Adrenal gland (tissue), 9 donors: ENCODE measurements at regions not wholly inside any gene's neighbourhood (a gene's known extent, or its start where the extent isn't known, plus 50 kb on each side); places are given as distances from the start of the nearest gene placed in this dataset.

Experiments
- DNase-seq, 7 donors: peaks; one replicate each; pipeline ENCODE4 v3.0.0-alpha.2; 2019 to 2020
- H3K27ac ChIP-seq, 5 donors: fragments of 200-600 bp; sonication (generic) in 4 of 5; 1 replicate in 3 of 5; 2 replicates in 2 of 5; pipeline versions ENCODE4 v1.5.1 to v1.8.0; 2016 to 2020; ENCODE audit warnings: mild to moderate bottlenecking in 1 of 5
- H3K27me3 ChIP-seq: fragments of 200-600 bp; 2 replicates; pipeline ENCODE4 v1.8.0; 2021
- H3K36me3 ChIP-seq, 2 donors: fragments of 200-600 bp; replicated peaks in 1 of 2; 1 replicate in 1 of 2; 2 replicates in 1 of 2; pipeline versions ENCODE4 v1.5.1 to v1.8.0; 2018 to 2022
- H3K4me1 ChIP-seq, 2 donors: fragments of 200-600 bp; replicated peaks in 1 of 2; 1 replicate in 1 of 2; 2 replicates in 1 of 2; pipeline versions ENCODE4 v1.5.1 to v1.8.0; 2018 to 2021
- H3K4me3 ChIP-seq, 4 donors: fragments of 200-600 bp; sonication (generic) in 3 of 4; one replicate each; pipeline ENCODE4 v1.5.1; 2016 to 2018
- H3K9me3 ChIP-seq, 3 donors: fragments of 200-600 bp; sonication (generic) in 1 of 3; replicated peaks in 1 of 3; 1 replicate in 2 of 3; 2 replicates in 1 of 3; pipeline versions ENCODE4 v1.5.1 to v1.8.0; 2016 to 2021
- POLR2A ChIP-seq, 2 donors: fragments of 450-650 bp; IDR thresholded peaks; one replicate each; pipeline ENCODE4 v1.6.1; 2017; ENCODE audit warnings: antibody characterized with exemption in 2 of 2, mild to moderate bottlenecking in 2 of 2, moderate library complexity in 1 of 2
- WGBS, 4 donors: extraction: QIAGEN DNeasy Blood & Tissue Kit in 2 of 4; methylation state at CpG; one replicate each; pipeline versions ENCODE4 v1.1.5 to v1.1.7; 2013 to 2017; 5-methylcytosine and 5-hydroxymethylcytosine counted together
- intact Hi-C, 2 donors: fragments of 100-400 bp; cut with DNase I; formaldehyde crosslinking; loops; one replicate each; pipeline versions ENCODE4 v1.14.1 to v1.15.0; 2022 to 2023
- TF ChIP-seq, protein P1 (sequence below), 6 experiments: fragments of 450-650 bp in 4 of 6; fragments of 200-600 bp in 2 of 6; sonication (generic) in 1 of 6; IDR thresholded peaks; 1 replicate in 5 of 6; 2 replicates in 1 of 6; pipeline versions ENCODE4 v1.5.1 to v1.8.0; 2016 to 2021; ENCODE audit warnings: antibody characterized with exemption in 6 of 6, mild to moderate bottlenecking in 2 of 6, moderate library complexity in 1 of 6
- donor health status: healthy with polysubstance abuse.
- donor health status: Bipolar disorder and iron deficiency.
- donor health status: DM: yes; HTN: yes; CAD: no.
- donor health status: DM: no; HTN: no; CAD: no.
- donor health status: DM: no; HTN: no; CAD: no.

DNA sequence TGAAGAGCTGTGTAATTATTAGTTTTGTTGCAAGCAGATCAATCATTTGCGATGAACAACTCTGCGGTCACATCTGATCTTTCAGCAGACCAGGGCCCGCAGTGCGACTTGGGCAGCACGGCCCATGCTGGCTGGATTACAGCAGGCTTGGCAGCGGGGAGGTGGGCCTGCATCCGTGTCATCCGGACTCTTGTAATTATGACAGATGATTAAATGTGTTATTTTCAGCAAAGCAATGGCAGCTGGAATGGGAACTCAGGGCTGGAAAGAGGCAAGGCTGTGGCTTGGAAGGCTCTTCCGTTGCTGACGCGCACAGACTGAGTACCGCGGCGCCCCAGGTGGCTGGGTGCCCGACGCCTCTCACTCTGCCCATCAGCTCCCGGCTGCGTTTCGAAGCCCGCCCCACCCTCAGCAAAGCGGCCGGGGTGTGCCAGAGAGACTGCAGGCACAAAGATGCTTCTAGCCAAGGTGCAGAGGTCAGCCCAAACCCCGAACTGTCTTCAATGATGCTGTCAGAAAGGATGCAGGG is 397.4 kb upstream of the SALL3 start:
- Histone ChIP-seq H3K27ac (no peak overlapping the region), H3K4me1 (no peaks in the 10 kb centered on the region), H3K4me3 (no peak overlapping the region), H3K27me3 (no peaks in the 10 kb centered on the region), H3K36me3 (no peaks in the 10 kb centered on the region), H3K9me3 (no peaks in the 10 kb centered on the region)
- no peak for DNase-seq
- WGBS, 4 donors = 87 to 92% (median 88%) methylated on average over 9 to 23 of the region's 23 CpGs
- intact Hi-C loops = no loop called here
- no peak for TF ChIP-seq POLR2A (IDR thresholded peaks at IDR 0.05)
- TF ChIP-seq, protein P1, sequence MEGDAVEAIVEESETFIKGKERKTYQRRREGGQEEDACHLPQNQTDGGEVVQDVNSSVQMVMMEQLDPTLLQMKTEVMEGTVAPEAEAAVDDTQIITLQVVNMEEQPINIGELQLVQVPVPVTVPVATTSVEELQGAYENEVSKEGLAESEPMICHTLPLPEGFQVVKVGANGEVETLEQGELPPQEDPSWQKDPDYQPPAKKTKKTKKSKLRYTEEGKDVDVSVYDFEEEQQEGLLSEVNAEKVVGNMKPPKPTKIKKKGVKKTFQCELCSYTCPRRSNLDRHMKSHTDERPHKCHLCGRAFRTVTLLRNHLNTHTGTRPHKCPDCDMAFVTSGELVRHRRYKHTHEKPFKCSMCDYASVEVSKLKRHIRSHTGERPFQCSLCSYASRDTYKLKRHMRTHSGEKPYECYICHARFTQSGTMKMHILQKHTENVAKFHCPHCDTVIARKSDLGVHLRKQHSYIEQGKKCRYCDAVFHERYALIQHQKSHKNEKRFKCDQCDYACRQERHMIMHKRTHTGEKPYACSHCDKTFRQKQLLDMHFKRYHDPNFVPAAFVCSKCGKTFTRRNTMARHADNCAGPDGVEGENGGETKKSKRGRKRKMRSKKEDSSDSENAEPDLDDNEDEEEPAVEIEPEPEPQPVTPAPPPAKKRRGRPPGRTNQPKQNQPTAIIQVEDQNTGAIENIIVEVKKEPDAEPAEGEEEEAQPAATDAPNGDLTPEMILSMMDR (IDR thresholded peaks at IDR 0.05) = no peak

DNA sequence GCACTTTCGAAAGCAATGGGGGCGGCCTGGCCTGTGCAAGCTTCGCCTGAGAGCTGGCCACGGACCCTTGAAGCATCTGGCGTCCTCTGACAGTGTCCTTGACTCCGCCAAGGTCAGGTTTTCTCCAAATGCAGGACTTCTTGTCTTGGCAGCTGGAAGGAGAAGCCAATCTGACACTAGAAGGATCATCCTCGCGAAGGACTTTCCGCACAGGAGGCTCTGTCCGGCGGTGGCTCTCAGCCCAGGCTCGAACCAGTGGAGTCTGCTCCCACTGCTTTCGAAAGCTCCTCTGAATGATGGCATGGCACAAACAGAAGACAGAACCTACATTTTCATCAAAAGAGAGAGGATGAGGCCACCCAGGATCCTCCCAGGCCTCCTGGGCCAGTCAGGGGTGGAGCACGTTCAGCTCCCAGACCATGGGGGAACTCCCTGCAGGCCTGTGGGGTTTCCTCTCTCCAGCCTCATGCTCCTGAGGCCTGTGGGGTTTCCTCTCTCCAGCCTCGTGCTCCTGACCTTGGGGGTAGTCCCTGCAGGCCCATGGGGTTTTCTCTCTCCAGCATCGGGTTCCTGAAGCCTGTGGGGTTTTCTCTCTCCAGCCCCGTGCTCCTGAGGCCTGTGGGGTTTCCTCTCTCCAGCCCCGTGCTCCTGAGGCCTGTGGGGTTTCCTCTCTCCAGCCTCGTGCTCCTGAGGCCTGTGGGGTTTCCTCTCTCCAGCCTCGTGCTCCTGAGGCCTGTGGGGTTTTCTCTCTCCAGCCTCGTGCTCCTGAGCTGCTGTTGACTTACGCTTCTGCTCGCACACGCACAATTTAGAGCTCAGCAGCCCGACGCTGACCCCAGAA is 396.5 kb upstream of the SALL3 start:
- intact Hi-C loops = no loop called here
- H3K27ac ChIP-seq = no peak overlapping the region
- TF ChIP-seq POLR2A (IDR thresholded peaks at IDR 0.05) = no peak
- TF ChIP-seq, protein P1 (IDR thresholded peaks at IDR 0.05) = no peak
- no peaks in the 10 kb centered on the region for H3K9me3 ChIP-seq
- WGBS, 4 donors = 71 to 78% (median 72%) methylated on average over 22 to 26 of the region's 26 CpGs
- H3K27me3 ChIP-seq = no peaks in the 10 kb centered on the region
- no peaks in the 10 kb centered on the region for H3K36me3 ChIP-seq
- H3K4me3 ChIP-seq = no peak overlapping the region
- H3K4me1 ChIP-seq = no peaks in the 10 kb centered on the region
- no peak for DNase-seq

DNA sequence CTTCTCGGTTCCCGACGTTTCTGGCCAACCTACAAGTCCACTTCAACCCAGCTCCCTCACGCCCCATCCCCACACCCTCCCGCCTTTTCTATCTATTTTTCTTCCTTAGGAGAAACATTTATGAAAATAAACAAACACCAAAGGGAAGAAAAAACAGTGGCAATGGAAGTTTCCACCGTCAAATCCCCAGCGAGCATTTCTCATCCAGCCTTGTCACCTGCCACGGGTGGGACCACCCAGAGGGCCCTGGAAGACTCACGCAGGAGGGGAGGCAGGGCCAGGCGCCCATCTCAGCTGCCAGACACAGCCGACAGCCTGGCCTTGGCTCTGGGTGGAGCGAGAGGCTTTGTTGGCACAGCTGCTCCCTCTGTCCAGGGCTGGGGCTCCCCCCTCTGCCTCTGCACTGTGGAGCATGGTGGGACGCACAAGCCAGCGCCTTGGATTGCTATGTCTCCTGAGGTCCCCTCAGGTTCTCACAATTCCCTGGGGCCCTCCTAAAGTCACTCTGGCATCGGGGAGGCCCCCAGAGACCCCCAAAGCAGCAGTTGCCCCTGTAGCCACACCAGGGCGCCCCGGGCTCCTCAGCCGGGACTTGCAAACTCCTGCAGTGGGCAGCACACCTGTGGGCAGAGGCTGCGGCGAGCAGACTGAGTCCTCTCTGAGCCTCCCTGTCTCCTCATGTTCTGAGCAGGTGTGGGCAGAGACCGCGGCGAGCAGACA is 395.7 kb upstream of the SALL3 start:
- H3K9me3 ChIP-seq = no peaks in the 10 kb centered on the region
- TF ChIP-seq, protein P1 (IDR thresholded peaks at IDR 0.05) = no peak
- TF ChIP-seq POLR2A (IDR thresholded peaks at IDR 0.05) = no peak
- H3K27me3 ChIP-seq = no peaks in the 10 kb centered on the region
- 73 to 84% (median 75%) methylated on average over 17 to 23 of the region's 23 CpGs for WGBS, 4 donors
- no peak overlapping the region for H3K4me3 ChIP-seq
- H3K4me1 ChIP-seq = no peaks in the 10 kb centered on the region
- H3K36me3 ChIP-seq = no peaks in the 10 kb centered on the region
- H3K27ac ChIP-seq = no peak overlapping the region
- intact Hi-C loops = no loop called here
- no peak for DNase-seq

DNA sequence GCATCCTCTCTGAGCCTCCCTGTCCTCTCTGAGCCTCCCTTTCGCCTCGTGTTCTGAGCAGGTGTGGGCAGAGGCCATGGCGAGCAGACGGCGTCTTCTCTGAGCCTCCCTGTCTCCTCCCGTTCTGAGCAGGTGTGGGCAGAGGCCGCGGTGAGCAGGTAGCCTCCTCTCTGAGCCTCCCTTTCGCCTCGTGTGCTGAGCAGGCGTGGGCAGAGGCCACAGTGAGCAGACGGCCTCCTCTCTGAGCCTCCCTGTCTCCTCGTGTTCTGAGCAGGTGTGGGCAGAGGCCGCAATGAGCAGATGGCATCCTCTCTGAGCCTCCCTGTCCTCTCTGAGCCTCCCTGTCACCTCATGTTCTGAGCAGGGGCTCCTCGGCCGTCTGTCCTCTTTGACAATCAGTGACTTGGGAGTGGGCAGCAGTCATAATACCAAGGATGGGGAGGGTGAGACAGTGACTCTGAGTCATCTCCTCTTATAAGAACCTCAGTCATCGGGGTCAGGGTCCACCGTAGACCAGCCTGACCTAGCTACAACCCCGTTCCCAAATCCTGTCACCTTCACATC is 395.1 kb upstream of the SALL3 start:
- Histone ChIP-seq H3K4me1 (no peaks in the 10 kb centered on the region), H3K27ac (no peak overlapping the region), H3K27me3 (no peaks in the 10 kb centered on the region), H3K9me3 (no peaks in the 10 kb centered on the region), H3K36me3 (no peaks in the 10 kb centered on the region), H3K4me3 (no peak overlapping the region)
- no peak for TF ChIP-seq POLR2A (IDR thresholded peaks at IDR 0.05)
- TF ChIP-seq, protein P1 (IDR thresholded peaks at IDR 0.05) = no peak
- no peak for DNase-seq
- 82 to 92% (median 85%) methylated on average over 15 to 19 of the region's 19 CpGs for WGBS, 4 donors
- intact Hi-C loops = no loop called here
